Astrocyte (in vitro differentiated cells and primary cell): ENCODE measurements at regions not wholly inside any gene's neighbourhood (a gene's known extent, or its start where the extent isn't known, plus 50 kb on each side); places are given as distances from the start of the nearest gene placed in this dataset.

ENCODE experiments used
- DNase-seq: peaks from one replicate; pipeline ENCODE4 v3.0.0-alpha.2; 2010; ENCODE audit warnings: low read depth
- FAIRE-seq: peaks from 2 replicates; lab custom pipeline; 2011; peaks lifted over from hg19 to GRCh38; lab: Jason Lieb, UNC
- H2AFZ ChIP-seq: 2 replicates; pipeline ENCODE4 v1.6.0; 2012; ENCODE audit warnings: low read depth, low read length, inconsistent platforms
- H3K27ac ChIP-seq: 2 replicates; pipeline ENCODE4 v1.5.1; 2011; ENCODE audit warnings: low read depth, low read length, inconsistent platforms
- H3K27me3 ChIP-seq: 2 replicates; pipeline ENCODE4 v1.6.0; 2011; ENCODE audit warnings: low read length, inconsistent platforms; ENCODE audit not compliant: insufficient read depth
- H3K36me3 ChIP-seq: 2 replicates; pipeline ENCODE4 v1.5.1; 2011; ENCODE audit warnings: low read length, inconsistent platforms; ENCODE audit not compliant: insufficient read depth
- H3K4me1 ChIP-seq: 2 replicates; pipeline ENCODE4 v1.5.1; 2011; ENCODE audit warnings: low read length, inconsistent platforms; ENCODE audit not compliant: insufficient read depth
- H3K4me2 ChIP-seq: 2 replicates; pipeline ENCODE4 v1.6.0; 2012; ENCODE audit warnings: low read length, inconsistent platforms
- H3K4me3 ChIP-seq: 2 replicates; pipeline ENCODE4 v1.5.1; 2011; ENCODE audit warnings: low read depth, mild to moderate bottlenecking, low read length, inconsistent platforms; ENCODE audit not compliant: insufficient read depth
- H3K79me2 ChIP-seq: 2 replicates; pipeline ENCODE4 v1.6.0; 2012; ENCODE audit warnings: mild to moderate bottlenecking, low read length, inconsistent platforms; ENCODE audit not compliant: insufficient read depth
- H3K9ac ChIP-seq: 2 replicates; pipeline ENCODE4 v1.6.0; 2012; ENCODE audit warnings: mild to moderate bottlenecking, low read length, inconsistent platforms
- H3K9me3 ChIP-seq: 2 replicates; pipeline ENCODE4 v1.5.1; 2012; ENCODE audit warnings: low read depth, mild to moderate bottlenecking, low read length, inconsistent platforms; ENCODE audit not compliant: insufficient read depth
- H4K20me1 ChIP-seq: 2 replicates; pipeline ENCODE4 v1.6.0; 2012; ENCODE audit warnings: low read length, inconsistent platforms; ENCODE audit not compliant: insufficient read depth
- H3K27ac Mint-ChIP-seq: one replicate; pipeline ENCODE4 v1.8.0; 2021; ENCODE audit warnings: mild to moderate bottlenecking, mixed read lengths; ENCODE audit not compliant: unreplicated experiment
- H3K27me3 Mint-ChIP-seq: one replicate; pipeline ENCODE4 v1.8.0; 2021; ENCODE audit warnings: low read depth, mixed read lengths; ENCODE audit not compliant: unreplicated experiment
- H3K36me3 Mint-ChIP-seq: one replicate; pipeline ENCODE4 v1.8.0; 2021; ENCODE audit warnings: low read depth, mixed read lengths; ENCODE audit not compliant: unreplicated experiment
- H3K4me1 Mint-ChIP-seq: one replicate; pipeline ENCODE4 v1.8.0; 2021; ENCODE audit warnings: low read depth, mixed read lengths; ENCODE audit not compliant: unreplicated experiment
- H3K4me3 Mint-ChIP-seq: one replicate; pipeline ENCODE4 v1.8.0; 2021; ENCODE audit warnings: mild to moderate bottlenecking, moderate library complexity, mixed read lengths; ENCODE audit not compliant: unreplicated experiment
- H3K9me3 Mint-ChIP-seq: one replicate; pipeline ENCODE4 v1.8.0; 2021; ENCODE audit warnings: mild to moderate bottlenecking, mixed read lengths; ENCODE audit not compliant: unreplicated experiment
- EZH2 ChIP-seq: IDR thresholded peaks from 2 replicates; pipeline ENCODE4 v1.6.1; 2012; ENCODE audit warnings: mild to moderate bottlenecking, low read length, inconsistent platforms; ENCODE audit not compliant: insufficient read depth
- TF ChIP-seq, protein P1 (sequence below): IDR thresholded peaks from 2 replicates; pipeline ENCODE4 v1.5.1; 2011; ENCODE audit warnings: low read depth, mild to moderate bottlenecking, inconsistent platforms, low read length, moderate library complexity; ENCODE audit not compliant: insufficient read depth

DNA sequence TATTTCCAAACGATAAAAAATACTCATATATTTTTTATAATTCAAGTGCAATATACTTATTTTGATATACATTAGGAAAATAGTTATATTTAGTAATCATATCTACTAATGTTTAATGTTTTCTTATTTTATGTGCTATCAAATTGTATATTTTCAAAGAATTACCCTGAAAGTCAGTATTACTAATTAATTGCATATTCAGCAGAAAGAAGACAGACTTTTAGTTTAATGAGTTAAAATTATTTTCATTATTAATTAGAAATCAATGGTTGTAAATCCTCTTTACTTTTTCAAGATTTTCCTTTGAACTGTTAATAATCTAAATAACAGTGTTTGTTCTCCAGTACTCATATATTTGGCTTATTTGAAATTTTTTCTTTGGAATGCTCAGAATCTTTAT is 181.3 kb upstream of the NDST4 start:
- TF ChIP-seq, protein P1, sequence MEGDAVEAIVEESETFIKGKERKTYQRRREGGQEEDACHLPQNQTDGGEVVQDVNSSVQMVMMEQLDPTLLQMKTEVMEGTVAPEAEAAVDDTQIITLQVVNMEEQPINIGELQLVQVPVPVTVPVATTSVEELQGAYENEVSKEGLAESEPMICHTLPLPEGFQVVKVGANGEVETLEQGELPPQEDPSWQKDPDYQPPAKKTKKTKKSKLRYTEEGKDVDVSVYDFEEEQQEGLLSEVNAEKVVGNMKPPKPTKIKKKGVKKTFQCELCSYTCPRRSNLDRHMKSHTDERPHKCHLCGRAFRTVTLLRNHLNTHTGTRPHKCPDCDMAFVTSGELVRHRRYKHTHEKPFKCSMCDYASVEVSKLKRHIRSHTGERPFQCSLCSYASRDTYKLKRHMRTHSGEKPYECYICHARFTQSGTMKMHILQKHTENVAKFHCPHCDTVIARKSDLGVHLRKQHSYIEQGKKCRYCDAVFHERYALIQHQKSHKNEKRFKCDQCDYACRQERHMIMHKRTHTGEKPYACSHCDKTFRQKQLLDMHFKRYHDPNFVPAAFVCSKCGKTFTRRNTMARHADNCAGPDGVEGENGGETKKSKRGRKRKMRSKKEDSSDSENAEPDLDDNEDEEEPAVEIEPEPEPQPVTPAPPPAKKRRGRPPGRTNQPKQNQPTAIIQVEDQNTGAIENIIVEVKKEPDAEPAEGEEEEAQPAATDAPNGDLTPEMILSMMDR = no peak
- TF ChIP-seq EZH2 = no peak
- H3K9me3 Mint-ChIP-seq = no peaks in the 10 kb centered on the region
- H3K27me3 ChIP-seq = no peaks in the 10 kb centered on the region

DNA sequence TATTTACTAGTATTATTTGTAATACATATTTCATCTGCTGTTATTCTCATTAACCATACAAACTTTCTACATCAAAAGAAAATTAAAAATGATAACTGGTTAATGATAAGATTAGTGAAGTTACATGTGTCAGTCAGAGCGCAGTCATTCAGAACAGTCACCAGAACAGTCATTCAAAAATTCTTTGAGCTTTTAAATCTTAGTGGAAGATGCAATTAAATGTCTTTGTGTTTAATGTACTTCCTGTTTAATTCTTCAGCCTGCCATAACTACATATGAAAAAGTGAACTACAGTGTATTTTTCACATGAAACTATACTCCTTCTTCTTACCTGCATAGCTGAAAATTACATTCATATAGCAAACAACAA is 179.7 kb upstream of the NDST4 start:
- no peak overlapping the region for H3K27ac ChIP-seq
- TF ChIP-seq, protein P1 = no peak
- TF ChIP-seq EZH2 = no peak
- H3K9ac ChIP-seq = no peak overlapping the region
- no peaks in the 10 kb centered on the region for H3K9me3 ChIP-seq
- H3K4me3 Mint-ChIP-seq = no peak overlapping the region
- H3K27ac Mint-ChIP-seq = no peak overlapping the region
- no peak overlapping the region for H2AFZ ChIP-seq
- no peak overlapping the region for H3K4me2 ChIP-seq
- DNase-seq = no peak
- H3K27me3 ChIP-seq = no peaks in the 10 kb centered on the region
- H3K4me3 ChIP-seq = no peak overlapping the region
- no peaks in the 10 kb centered on the region for H3K4me1 Mint-ChIP-seq
- no peaks in the 10 kb centered on the region for H3K36me3 Mint-ChIP-seq
- H4K20me1 ChIP-seq = no peaks in the 10 kb centered on the region
- FAIRE-seq = no peak
- H3K4me1 ChIP-seq = no peaks in the 10 kb centered on the region
- no peaks in the 10 kb centered on the region for H3K27me3 Mint-ChIP-seq
- no peaks in the 10 kb centered on the region for H3K9me3 Mint-ChIP-seq
- H3K79me2 ChIP-seq = no peaks in the 10 kb centered on the region
- H3K36me3 ChIP-seq = no peaks in the 10 kb centered on the region

More for the DNA sequence above, 181.3 kb upstream of the NDST4 start:
- Histone ChIP-seq H3K36me3 (no peaks in the 10 kb centered on the region), H3K4me3 (no peak overlapping the region), H3K79me2 (no peaks in the 10 kb centered on the region), H3K27ac (no peak overlapping the region), H4K20me1 (no peaks in the 10 kb centered on the region), H3K4me1 (no peaks in the 10 kb centered on the region), H3K4me2 (no peak overlapping the region), H3K9ac (no peak overlapping the region), H3K9me3 (no peaks in the 10 kb centered on the region), H2AFZ (no peak overlapping the region)
- no peaks in the 10 kb centered on the region for H3K36me3 Mint-ChIP-seq
- no peak overlapping the region for H3K4me3 Mint-ChIP-seq
- no peaks in the 10 kb centered on the region for H3K4me1 Mint-ChIP-seq
- no peak for FAIRE-seq
- H3K27me3 Mint-ChIP-seq = no peaks in the 10 kb centered on the region
- DNase-seq = no peak
- no peak overlapping the region for H3K27ac Mint-ChIP-seq

DNA sequence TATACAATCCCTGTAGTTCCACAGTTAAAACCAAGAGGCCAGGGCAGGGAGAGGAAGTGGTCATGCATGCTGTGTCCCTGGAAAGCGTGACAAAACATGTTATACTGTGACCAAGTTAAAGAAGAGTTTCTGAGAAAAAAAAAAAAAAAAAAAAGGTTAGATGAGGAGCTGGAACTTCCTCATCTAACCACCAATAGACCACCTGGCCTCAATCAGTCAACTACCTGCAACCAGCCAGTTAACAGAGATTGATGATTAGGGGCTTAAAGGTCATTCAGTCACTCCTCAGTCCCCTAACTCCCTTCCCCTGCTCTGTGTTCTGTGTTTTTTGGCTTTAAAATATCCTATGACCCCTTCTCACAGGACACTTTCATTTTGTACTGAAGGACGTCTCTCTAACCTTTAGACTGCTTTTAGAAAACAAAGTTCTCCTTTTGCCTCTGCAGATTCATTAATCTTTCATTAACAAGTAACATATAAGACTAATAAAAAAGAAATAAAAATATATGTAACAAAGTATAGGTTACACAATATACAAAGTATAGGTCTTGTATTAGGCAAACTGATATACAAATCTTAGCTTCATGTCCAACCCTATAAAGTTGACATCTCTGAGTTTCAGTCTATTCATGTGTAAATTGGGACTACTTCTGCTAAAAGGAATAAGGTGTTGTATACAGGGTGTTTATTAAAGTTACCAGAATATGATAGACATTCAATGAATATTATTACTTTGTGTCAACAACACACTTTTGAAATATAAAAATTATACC is 179.1 kb upstream of the NDST4 start:
- FAIRE-seq (no peak), DNase-seq (no peak)
- Mint-ChIP-seq H3K9me3 (no peaks in the 10 kb centered on the region), H3K4me1 (no peaks in the 10 kb centered on the region), H3K36me3 (no peaks in the 10 kb centered on the region), H3K27ac (no peak overlapping the region), H3K4me3 (no peak overlapping the region), H3K27me3 (no peaks in the 10 kb centered on the region)
- Histone ChIP-seq H3K9me3 (no peaks in the 10 kb centered on the region), H2AFZ (no peak overlapping the region), H3K27me3 (no peaks in the 10 kb centered on the region), H3K79me2 (no peaks in the 10 kb centered on the region), H3K27ac (no peak overlapping the region), H3K4me1 (no peaks in the 10 kb centered on the region), H4K20me1 (no peaks in the 10 kb centered on the region), H3K36me3 (no peaks in the 10 kb centered on the region), H3K9ac (no peak overlapping the region), H3K4me3 (no peak overlapping the region), H3K4me2 (no peak overlapping the region)
- TF ChIP-seq EZH2 = no peak
- TF ChIP-seq, protein P1 = no peak
